IMR-90 (cell line): ENCODE measurements at regions not wholly inside any gene's neighbourhood (a gene's known extent, or its start where the extent isn't known, plus 50 kb on each side); places are given as distances from the start of the nearest gene placed in this dataset.

Experiments
- ATAC-seq: fragments of 200-7000 bp; cut with Tn5 transposase; 2 replicates; pipeline ENCODE4 v1.9.1; 2020; ENCODE audit warnings: low read depth, mild to moderate bottlenecking, moderate library complexity
- BruUV-seq: library from RNA; stranded (reverse); fragments of 400-500 nt; replicated peaks from 2 replicates; lab custom pipeline; 2021; lab: Mats Ljungman, UMichigan
- CTCF ChIA-PET: fragments of 300-600 bp; formaldehyde crosslinking; extraction: SDS; loops from one replicate; lab custom pipeline; 2021; ENCODE audit warnings: antibody characterized with exemption; lab: Yijun Ruan, JAX
- POLR2A ChIA-PET: fragments of 300-600 bp; sonication (Branson Sonifier 250); formaldehyde crosslinking; loops from one replicate; lab custom pipeline; 2022; ENCODE audit warnings: antibody characterized with exemption; ENCODE audit not compliant: unreplicated experiment; lab: Charles Lee
- DNase-seq: peaks from one replicate; pipeline ENCODE4 v3.0.0; 2013
- H2AFZ ChIP-seq: replicated peaks from 2 replicates; pipeline ENCODE3; 2013; ENCODE audit warnings: low read length, mild to moderate bottlenecking; ENCODE audit not compliant: poor library complexity
- H2AK5ac ChIP-seq: 2 replicates; pipeline ENCODE4 v1.6.1; 2013; ENCODE audit warnings: low read depth, low read length, inconsistent platforms
- H2AK9ac ChIP-seq: replicated peaks from 2 replicates; pipeline ENCODE3; 2013; ENCODE audit warnings: mild to moderate bottlenecking, low read depth, low read length, moderate library complexity; ENCODE audit not compliant: poor library complexity
- H2BK120ac ChIP-seq: 2 replicates; pipeline ENCODE4 v1.6.1; 2013; ENCODE audit warnings: low read depth, low read length, inconsistent platforms
- H2BK15ac ChIP-seq: 3 replicates; pipeline ENCODE4 v1.6.1; 2013; ENCODE audit warnings: low read depth, low read length, inconsistent platforms
- H2BK20ac ChIP-seq: 2 replicates; pipeline ENCODE4 v1.6.1; 2013; ENCODE audit warnings: low read depth, mild to moderate bottlenecking, inconsistent platforms, low read length, moderate library complexity
- H2BK5ac ChIP-seq: 2 replicates; pipeline ENCODE4 v1.6.1; 2013; ENCODE audit warnings: mild to moderate bottlenecking, low read depth, low read length, inconsistent platforms; ENCODE audit not compliant: poor library complexity, severe bottlenecking
- H3K14ac ChIP-seq: replicated peaks from 2 replicates; pipeline ENCODE4 v1.6.1; 2013; ENCODE audit warnings: low read depth, low read length, inconsistent platforms
- H3K18ac ChIP-seq: 2 replicates; pipeline ENCODE4 v1.6.1; 2013; ENCODE audit warnings: low read depth, low read length, control low read depth
- H3K23ac ChIP-seq: 2 replicates; pipeline ENCODE4 v1.6.1; 2013; ENCODE audit warnings: low read depth, low read length, inconsistent platforms
- H3K27ac ChIP-seq: 2 replicates; pipeline ENCODE4 v1.5.1; 2013; ENCODE audit warnings: mild to moderate bottlenecking, control low read depth, low read length; ENCODE audit not compliant: insufficient read depth
- H3K27me3 ChIP-seq: 2 replicates; pipeline ENCODE4 v1.6.1; 2013; ENCODE audit warnings: low read length; ENCODE audit not compliant: control insufficient read depth, insufficient read depth
- H3K36me3 ChIP-seq: 2 replicates; pipeline ENCODE4 v1.6.1; 2013; ENCODE audit warnings: low read length, mixed read lengths; ENCODE audit not compliant: control insufficient read depth, insufficient read depth
- H3K4ac ChIP-seq: 2 replicates; pipeline ENCODE4 v1.6.1; 2013; ENCODE audit warnings: low read depth, low read length, inconsistent platforms
- H3K4me1 ChIP-seq: 2 replicates; pipeline ENCODE4 v1.6.1; 2013; ENCODE audit warnings: low read length, mixed read lengths; ENCODE audit not compliant: control insufficient read depth, insufficient read depth
- H3K4me2 ChIP-seq: 2 replicates; pipeline ENCODE4 v1.6.1; 2013; ENCODE audit warnings: low read depth, mild to moderate bottlenecking, control low read depth, low read length, moderate library complexity
- H3K4me3 ChIP-seq: 2 replicates; pipeline ENCODE4 v1.5.1; 2013; ENCODE audit warnings: low read depth, mild to moderate bottlenecking, control low read depth, low read length, moderate library complexity; ENCODE audit not compliant: insufficient read depth
- H3K56ac ChIP-seq: 2 replicates; pipeline ENCODE4 v1.6.1; 2013; ENCODE audit warnings: low read length, inconsistent platforms; ENCODE audit not compliant: insufficient read depth; ENCODE audit errors: extremely low read depth
- H3K79me1 ChIP-seq, 2 experiments: 2 replicates each; pipeline ENCODE4 v1.6.1; 2013; ENCODE audit warnings: low read length in 2 of 2, inconsistent platforms in 1 of 2, low read depth in 1 of 2
- H3K9ac ChIP-seq: 2 replicates; pipeline ENCODE4 v1.6.1; 2013; ENCODE audit warnings: low read depth, low read length, control low read depth
- H3K9me1 ChIP-seq: 2 replicates; pipeline ENCODE4 v1.6.1; 2013; ENCODE audit warnings: low read length, inconsistent platforms; ENCODE audit not compliant: insufficient read depth
- H3K9me3 ChIP-seq: 2 replicates; pipeline ENCODE4 v1.6.1; 2013; ENCODE audit warnings: low read length; ENCODE audit not compliant: control insufficient read depth, insufficient read depth
- H4K20me1 ChIP-seq: 2 replicates; pipeline ENCODE4 v1.6.1; 2013; ENCODE audit warnings: low read length, inconsistent platforms; ENCODE audit not compliant: insufficient read depth
- H4K5ac ChIP-seq: 2 replicates; pipeline ENCODE4 v1.6.1; 2013; ENCODE audit warnings: mild to moderate bottlenecking, low read depth, low read length, control low read depth
- H4K8ac ChIP-seq, 2 experiments: 2 replicates each; pipeline ENCODE4 v1.6.1; 2013; ENCODE audit warnings: low read depth in 2 of 2, low read length in 2 of 2, control low read depth in 1 of 2, inconsistent platforms in 1 of 2
- H4K91ac ChIP-seq: 2 replicates; pipeline ENCODE4 v1.6.1; 2013; ENCODE audit warnings: low read depth, low read length, inconsistent platforms; ENCODE audit not compliant: insufficient read depth
- FOS ChIP-seq: fragments of 150-350 bp; IDR thresholded peaks from 2 replicates; pipeline ENCODE4 v1.6.1; 2016; ENCODE audit warnings: low read depth, low read length
- RFX5 ChIP-seq: IDR thresholded peaks from 2 replicates; pipeline ENCODE4 v1.8.0; 2012; ENCODE audit warnings: low read depth, mild to moderate bottlenecking, low read length, moderate library complexity
- WGBS, 2 experiments: methylation state at CpG; one replicate each; pipeline versions ENCODE4 v1.1.5 to v1.1.7; 2013; ENCODE audit warnings: missing lambda C conversion rate in 2 of 2; ENCODE audit not compliant: insufficient read length in 1 of 2; ENCODE audit errors: extremely low coverage in 2 of 2; 5-methylcytosine and 5-hydroxymethylcytosine counted together
- dilution Hi-C: fragments of 300-500 bp; cut with HindIII; formaldehyde crosslinking; loops from one replicate; pipeline ENCODE4 v1.14.3; 2018; ENCODE audit warnings: low sequenced_read_pairs; ENCODE audit not compliant: unreplicated experiment
- in situ Hi-C: fragments of 300-500 bp; cut with MboI; formaldehyde crosslinking; loops from 3 replicates; pipeline ENCODE4 v1.14.3; 2019; ENCODE audit warnings: low sequenced_read_pairs, inconsistent platforms, mixed read lengths
- intact Hi-C: fragments of 100-400 bp; cut with micrococcal nuclease; formaldehyde crosslinking; loops from 2 replicates; pipeline ENCODE4 v1.10.0; 2022

GRCh38 chr11:29161191-29161590, 855.6 kb downstream of the KCNA4 start:
- H3K4me3 ChIP-seq, result no peak overlapping the region
- in situ Hi-C loops, result loop anchor here (25.0 kb wide), 1 partner anchor 1449 kb away; the partner anchor contains the start of gene BDNF
- BruUV-seq, result no TSS peak
- peak overlapping the region; percentile 72 for H2AFZ ChIP-seq
- no peaks in the 10 kb centered on the region for H3K36me3 ChIP-seq
- dilution Hi-C loops, result no loop called here
- no peaks in the 10 kb centered on the region for H3K9me1 ChIP-seq
- H2AK9ac ChIP-seq, result no peak overlapping the region
- no peaks in the 10 kb centered on the region for H4K20me1 ChIP-seq
- peak overlapping the region; percentile 100 for H4K91ac ChIP-seq
- no CpG with 5 or more reads among the region's 1 CpG for WGBS, 2 experiments
- no peaks in the 10 kb centered on the region for H3K9me3 ChIP-seq
- peak overlapping the region; percentile 93 to 96 for H4K8ac ChIP-seq
- TF ChIP-seq FOS, result 0 out of 2 replicates have a peak, but pooled peaks have one; percentile 9
- TF ChIP-seq RFX5, result no peak
- peak overlapping the region; percentile 98 for H4K5ac ChIP-seq
- peak overlapping the region; percentile 96 for H3K4ac ChIP-seq
- H2BK5ac ChIP-seq, result peak overlapping the region; percentile 100
- DNase-seq, result peak; percentile 43
- peak overlapping the region; percentile 89 for H2BK15ac ChIP-seq
- peaks cover 11% of the 10 kb centered on the region for H3K4me1 ChIP-seq
- peak overlapping the region; percentile 99 for H2BK20ac ChIP-seq
- no peaks in the 10 kb centered on the region for H3K27me3 ChIP-seq
- H3K56ac ChIP-seq, result peak overlapping the region; percentile 83; the same call in 1 of the 2 replicates
- H3K23ac ChIP-seq, result peak overlapping the region; percentile 95
- H3K79me1 ChIP-seq, result peaks cover 5 to 7% of the 10 kb centered on the region in 2 experiments; a peak in 2 of 4 replicates
- intact Hi-C loops, result no loop called here
- peak overlapping the region; percentile 37; the same call in 1 of the 2 replicates for H3K4me2 ChIP-seq
- peak overlapping the region; percentile 18; the same call in 1 of the 2 replicates for H3K9ac ChIP-seq
- peak overlapping the region; percentile 99 for H3K18ac ChIP-seq
- no peak for ATAC-seq
- H2AK5ac ChIP-seq, result peak overlapping the region; percentile 86
- CTCF ChIA-PET, result no interaction called here
- peak overlapping the region; percentile 93 for H3K14ac ChIP-seq
- POLR2A ChIA-PET, result no interaction called here
- peak overlapping the region; percentile 99 for H2BK120ac ChIP-seq
- H3K27ac ChIP-seq, result peak overlapping the region; percentile 50
